Brain microvascular endothelial cell (primary cell): ENCODE measurements at regions not wholly inside any gene's neighbourhood (a gene's known extent, or its start where the extent isn't known, plus 50 kb on each side); places are given as distances from the start of the nearest gene placed in this dataset.

ENCODE experiments used
- DNase-seq: peaks from one replicate; pipeline ENCODE4 v3.0.0-alpha.2; 2020
- H3K27ac ChIP-seq: fragments of 250-450 bp; sonication (Bioruptor Pico); 2 replicates; pipeline ENCODE4 v1.5.1; 2020; ENCODE audit warnings: mild to moderate bottlenecking, moderate library complexity
- H3K27me3 ChIP-seq: fragments of 250-450 bp; sonication (Bioruptor Pico); replicated peaks from 2 replicates; pipeline ENCODE4 v1.5.1; 2020; ENCODE audit warnings: mild to moderate bottlenecking
- H3K36me3 ChIP-seq: fragments of 250-450 bp; sonication (Bioruptor Pico); replicated peaks from 2 replicates; pipeline ENCODE4 v1.5.1; 2020; ENCODE audit warnings: mild to moderate bottlenecking
- H3K4me3 ChIP-seq: 2 replicates; pipeline ENCODE4 v1.5.1; 2011; ENCODE audit warnings: low read depth, mild to moderate bottlenecking, control low read depth, low read length, moderate library complexity
- in situ Hi-C: cut with HindIII; loops from 2 replicates; pipeline ENCODE4 v1.10.0; 2017; ENCODE audit warnings: low sequenced_read_pairs, low pct_ligation_motif_present
- TF ChIP-seq, protein P1 (sequence below): IDR thresholded peaks from 2 replicates; pipeline ENCODE4 v1.5.1; 2011; ENCODE audit warnings: low read depth, mild to moderate bottlenecking, moderate library complexity, low read length, control low read depth, inconsistent platforms; ENCODE audit errors: missing control alignments

DNA sequence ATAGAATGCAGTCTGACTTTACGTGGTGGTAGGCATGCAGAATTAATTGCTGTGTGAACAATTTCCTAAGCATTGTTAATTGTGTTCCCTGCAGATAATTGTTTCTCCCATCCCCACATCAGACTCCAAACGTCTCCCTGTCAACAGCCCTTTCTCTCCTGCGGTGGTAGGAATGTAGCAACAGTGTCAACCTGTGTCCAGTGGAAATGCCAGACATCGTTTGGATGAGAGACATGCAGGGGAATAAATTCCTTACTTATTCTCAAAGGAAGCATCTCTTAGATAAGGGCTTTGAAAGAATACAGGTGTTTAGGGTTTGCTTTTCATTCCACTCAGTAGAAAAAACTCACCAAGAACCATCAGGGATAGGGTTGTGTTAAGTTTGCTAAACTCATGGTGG lies 245.3 kb upstream of the WWC1 start:
- in situ Hi-C loops = no loop called here
- DNase-seq = no peak
- Histone ChIP-seq H3K27ac (no peak overlapping the region), H3K36me3 (no peaks in the 10 kb centered on the region), H3K4me3 (no peak overlapping the region), H3K27me3 (no peaks in the 10 kb centered on the region)
- TF ChIP-seq, protein P1, sequence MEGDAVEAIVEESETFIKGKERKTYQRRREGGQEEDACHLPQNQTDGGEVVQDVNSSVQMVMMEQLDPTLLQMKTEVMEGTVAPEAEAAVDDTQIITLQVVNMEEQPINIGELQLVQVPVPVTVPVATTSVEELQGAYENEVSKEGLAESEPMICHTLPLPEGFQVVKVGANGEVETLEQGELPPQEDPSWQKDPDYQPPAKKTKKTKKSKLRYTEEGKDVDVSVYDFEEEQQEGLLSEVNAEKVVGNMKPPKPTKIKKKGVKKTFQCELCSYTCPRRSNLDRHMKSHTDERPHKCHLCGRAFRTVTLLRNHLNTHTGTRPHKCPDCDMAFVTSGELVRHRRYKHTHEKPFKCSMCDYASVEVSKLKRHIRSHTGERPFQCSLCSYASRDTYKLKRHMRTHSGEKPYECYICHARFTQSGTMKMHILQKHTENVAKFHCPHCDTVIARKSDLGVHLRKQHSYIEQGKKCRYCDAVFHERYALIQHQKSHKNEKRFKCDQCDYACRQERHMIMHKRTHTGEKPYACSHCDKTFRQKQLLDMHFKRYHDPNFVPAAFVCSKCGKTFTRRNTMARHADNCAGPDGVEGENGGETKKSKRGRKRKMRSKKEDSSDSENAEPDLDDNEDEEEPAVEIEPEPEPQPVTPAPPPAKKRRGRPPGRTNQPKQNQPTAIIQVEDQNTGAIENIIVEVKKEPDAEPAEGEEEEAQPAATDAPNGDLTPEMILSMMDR = no peak

DNA sequence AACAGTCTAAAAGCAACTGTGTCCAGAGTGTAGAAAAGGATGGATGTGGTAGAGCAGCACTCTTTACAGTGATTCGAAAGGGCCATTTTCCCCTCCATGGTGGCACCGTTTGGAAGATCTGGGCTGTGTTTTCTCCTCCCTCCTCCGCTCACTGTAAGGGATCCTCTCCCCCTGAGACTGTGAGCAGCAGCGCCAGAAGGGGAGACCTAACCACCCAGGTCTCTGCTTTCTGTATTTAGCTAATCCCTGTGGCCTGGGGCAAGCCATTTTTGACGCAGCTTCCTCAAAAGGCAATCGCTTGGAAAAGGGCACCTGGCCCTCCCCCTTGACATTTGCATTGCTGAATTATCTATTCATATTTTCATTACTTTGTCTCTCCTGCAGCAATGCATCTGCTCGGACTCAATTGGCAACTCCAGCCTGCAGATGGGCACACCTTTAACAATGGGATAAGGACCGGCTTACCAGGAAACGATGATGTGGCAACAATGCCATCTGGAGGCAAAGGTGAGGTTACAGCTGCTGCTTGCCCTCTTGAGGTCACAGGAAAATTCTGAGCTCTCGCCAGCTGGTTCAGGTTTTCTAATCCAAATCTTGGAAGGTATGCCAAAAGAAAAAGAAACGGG lies 244.3 kb upstream of the WWC1 start:
- Histone ChIP-seq H3K4me3 (no peak overlapping the region), H3K27me3 (no peaks in the 10 kb centered on the region)
- in situ Hi-C loops = no loop called here

DNA sequence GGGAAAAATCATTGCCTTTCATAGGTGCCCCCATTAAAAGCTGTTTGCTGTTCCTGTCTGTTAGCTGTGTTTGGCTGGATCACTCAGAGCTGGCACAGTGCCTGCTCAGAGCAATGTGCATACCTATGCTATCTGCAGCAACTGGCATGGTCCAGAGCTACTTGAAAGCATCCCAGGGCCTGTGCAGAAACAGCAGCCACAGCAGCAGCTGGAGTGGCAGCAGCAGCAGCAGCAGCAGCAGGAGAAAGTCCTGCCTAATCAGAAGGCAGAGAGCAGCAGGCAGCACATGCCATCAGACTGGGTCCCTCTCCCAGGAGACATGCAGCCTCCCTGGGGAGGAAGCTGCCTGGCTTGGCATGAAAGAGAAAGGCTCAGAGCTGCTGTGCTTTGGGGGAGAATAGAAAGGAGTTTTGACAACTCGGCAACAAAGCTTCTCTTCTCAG lies 243.8 kb upstream of the WWC1 start:
- H3K27ac ChIP-seq = no peak overlapping the region
- in situ Hi-C loops = no loop called here
- H3K27me3 ChIP-seq = no peaks in the 10 kb centered on the region
- TF ChIP-seq, protein P1 = no peak
- H3K36me3 ChIP-seq = no peaks in the 10 kb centered on the region
- no peak overlapping the region for H3K4me3 ChIP-seq
- no peak for DNase-seq

More for the DNA sequence above, 244.3 kb upstream of the WWC1 start:
- no peak overlapping the region for H3K27ac ChIP-seq
- TF ChIP-seq, protein P1 = peak; percentile 59
- DNase-seq = peak; percentile 11
- H3K36me3 ChIP-seq = no peaks in the 10 kb centered on the region

DNA sequence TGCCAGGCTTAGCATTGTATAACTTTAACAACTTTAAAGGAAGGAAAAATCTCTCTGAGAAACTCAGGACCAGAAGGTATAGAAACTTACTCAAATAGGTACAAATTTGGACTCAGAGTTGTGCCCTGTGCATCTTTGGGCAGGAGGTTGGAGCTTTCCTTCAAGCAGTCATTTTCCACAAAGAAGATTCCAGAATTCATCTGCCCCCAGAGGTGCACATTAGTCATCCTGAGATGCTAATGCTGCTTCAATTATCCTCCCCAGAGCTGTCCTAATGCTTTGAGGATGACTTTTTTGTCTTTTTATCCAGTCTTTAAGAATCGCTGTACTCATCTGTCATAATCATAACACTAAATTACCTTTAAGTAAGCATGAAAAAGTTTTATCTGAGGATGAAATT lies 243.0 kb upstream of the WWC1 start:
- DNase-seq = no peak
- no peak overlapping the region for H3K4me3 ChIP-seq
- TF ChIP-seq, protein P1 = no peak
- no peak overlapping the region for H3K27ac ChIP-seq
- H3K27me3 ChIP-seq = no peaks in the 10 kb centered on the region
- H3K36me3 ChIP-seq = no peaks in the 10 kb centered on the region
- in situ Hi-C loops = no loop called here

DNA sequence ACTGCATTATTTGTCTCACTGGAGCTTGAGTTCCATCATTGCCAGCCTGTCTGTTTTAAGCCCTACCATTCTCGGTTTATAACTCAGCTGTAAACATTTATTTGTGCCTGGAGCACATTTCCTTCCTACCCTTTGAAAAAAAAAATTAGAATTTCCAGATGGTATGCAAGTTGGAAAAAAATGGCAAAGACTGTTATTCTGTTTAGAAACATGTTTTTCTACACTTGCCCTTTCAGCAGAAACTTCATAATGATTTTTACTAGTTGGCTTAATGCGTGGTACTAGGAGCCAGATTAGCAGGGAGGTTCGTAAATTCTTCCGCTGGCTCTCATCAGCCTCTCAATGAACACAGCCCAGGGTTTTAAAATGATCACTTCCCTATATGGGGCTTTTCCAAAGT lies 238.8 kb upstream of the WWC1 start:
- in situ Hi-C loops = no loop called here
- DNase-seq = no peak

More for the DNA sequence above, 238.8 kb upstream of the WWC1 start:
- Histone ChIP-seq H3K27ac (no peak overlapping the region), H3K27me3 (no peaks in the 10 kb centered on the region), H3K36me3 (no peaks in the 10 kb centered on the region), H3K4me3 (no peak overlapping the region)
- TF ChIP-seq, protein P1 = no peak
